ENCODE measurements at regions not wholly inside any gene's neighbourhood (a gene's known extent, or its start where the extent isn't known, plus 50 kb on each side); places are given as distances from the start of the nearest gene placed in this dataset.

GRCh38 chr13:78714717-78715116, 55.8 kb upstream of the OBI1 start:
- H3K9me3 ChIP-seq: no peaks in the 10 kb centered on the region
- intact Hi-C loops (cut with DNase I): no loop called here
- no peaks in the 10 kb centered on the region for H3K36me3 ChIP-seq
- no peak overlapping the region for H3K4me3 ChIP-seq
- H3K27me3 ChIP-seq (replicated peaks; ENCODE audit: insufficient read depth): no peaks in the 10 kb centered on the region
- no peaks in the 10 kb centered on the region for H3K4me1 ChIP-seq (replicated peaks)
- DNase-seq (ENCODE audit: low spot score): no peak
- TF ChIP-seq POLR2AphosphoS5 (IDR thresholded peaks at IDR 0.05) (no peak), CTCF (IDR thresholded peaks at IDR 0.05) (no peak), POLR2A (IDR thresholded peaks at IDR 0.05) (no peak)
- 88% methylated on average over 1 of the region's 1 CpG for WGBS
- H3K27ac ChIP-seq: no peak overlapping the region

- TF ChIP-seq CTCF (IDR thresholded peaks at IDR 0.05) (no peak), POLR2AphosphoS5 (IDR thresholded peaks at IDR 0.05) (no peak), POLR2A (IDR thresholded peaks at IDR 0.05) (no peak)
- intact Hi-C loops (cut with DNase I): no loop called here
- H3K36me3 ChIP-seq: no peaks in the 10 kb centered on the region
- WGBS: 57% methylated on average over 4 of the region's 4 CpGs
- H3K9me3 ChIP-seq: no peaks in the 10 kb centered on the region
- DNase-seq (ENCODE audit: low spot score): no peak
- no peak overlapping the region for H3K27ac ChIP-seq
- H3K27me3 ChIP-seq (replicated peaks; ENCODE audit: insufficient read depth): no peaks in the 10 kb centered on the region
- H3K4me1 ChIP-seq (replicated peaks): no peaks in the 10 kb centered on the region
- no peak overlapping the region for H3K4me3 ChIP-seq
Observed at GRCh38 chr13:78712831-78713230, 53.9 kb upstream of the OBI1 start.

GRCh38 chr13:78709028-78709427, 50.1 kb upstream of the OBI1 start:
- DNase-seq (ENCODE audit: low spot score): no peak
- Histone ChIP-seq H3K27me3 (replicated peaks; ENCODE audit: insufficient read depth) (no peaks in the 10 kb centered on the region), H3K4me1 (replicated peaks) (no peaks in the 10 kb centered on the region), H3K36me3 (no peaks in the 10 kb centered on the region), H3K4me3 (no peak overlapping the region), H3K9me3 (no peaks in the 10 kb centered on the region), H3K27ac (no peak overlapping the region)
- intact Hi-C loops (cut with DNase I): no loop called here
- WGBS: 89% methylated on average over 1 of the region's 1 CpG
- TF ChIP-seq POLR2A (IDR thresholded peaks at IDR 0.05): no peak
- no peak for TF ChIP-seq CTCF (IDR thresholded peaks at IDR 0.05)
- no peak for TF ChIP-seq POLR2AphosphoS5 (IDR thresholded peaks at IDR 0.05)

Measured in prostate gland (tissue), 2 donors.